ENCODE measurements at regions not wholly inside any gene's neighbourhood (a gene's known extent, or its start where the extent isn't known, plus 50 kb on each side); places are given as distances from the start of the nearest gene placed in this dataset.

GRCh38 chr13:106989876-106990275, 421.9 kb upstream of the ARGLU1 start:
- no peak for DNase-seq

GRCh38 chr13:106987427-106987785, 419.5 kb upstream of the ARGLU1 start:
- no peak for DNase-seq

DNA sequence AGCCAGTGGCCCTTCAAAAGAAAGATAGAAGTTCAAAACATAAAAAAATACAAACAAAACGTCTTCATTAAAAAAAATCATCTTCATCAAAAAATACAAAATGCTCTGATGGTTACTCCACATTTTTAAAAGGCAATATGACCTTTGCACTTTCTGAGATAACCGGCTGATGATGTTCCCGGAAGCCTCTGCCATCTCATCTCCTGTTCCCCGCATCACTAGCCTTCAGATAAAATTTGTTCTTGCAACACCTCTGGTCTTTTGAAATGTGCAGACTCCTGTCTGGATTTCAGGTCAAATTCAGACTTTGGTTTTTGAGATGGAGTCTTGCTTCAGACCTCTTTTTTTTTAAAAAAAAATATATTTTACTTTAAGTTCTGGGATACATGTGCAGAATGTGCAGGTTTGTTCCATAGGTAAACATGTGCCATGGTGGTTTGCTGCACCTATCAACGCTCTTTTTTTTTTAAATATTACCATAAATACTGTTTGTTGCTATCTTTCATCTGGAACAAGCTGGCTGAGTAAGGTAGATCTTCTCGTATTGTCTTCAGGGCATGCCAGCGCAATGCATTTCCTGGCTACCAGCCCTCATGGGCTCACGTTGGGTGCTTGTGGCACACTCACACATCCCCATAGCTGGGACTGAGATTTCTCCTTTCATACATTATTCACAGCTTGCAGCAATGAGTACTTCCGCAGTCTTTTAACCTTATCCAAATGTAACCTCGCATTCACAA, 418.9 kb upstream of the ARGLU1 start:
- DNase-seq = no peak

- no peak for DNase-seq
Measured at GRCh38 chr13:106986033-106986484, 418.1 kb upstream of the ARGLU1 start.

DNA sequence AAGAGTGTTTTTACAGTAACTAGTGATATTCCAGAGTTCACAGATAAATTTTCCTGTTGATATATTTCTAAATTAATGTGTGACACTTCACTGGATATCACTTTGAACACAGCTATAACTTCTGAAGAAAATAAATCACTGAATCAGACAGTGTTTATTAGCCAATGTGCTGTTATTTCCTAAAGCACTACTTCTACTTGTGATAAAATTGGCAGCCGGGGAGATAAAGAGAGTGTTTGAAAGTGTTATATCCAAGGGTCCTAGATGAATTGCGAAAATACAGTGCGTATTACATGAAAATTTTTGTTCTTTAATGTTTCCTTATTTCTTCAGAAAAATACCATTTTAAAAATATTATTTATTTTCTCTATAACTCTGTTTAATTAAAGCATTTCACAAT, 417.5 kb upstream of the ARGLU1 start:
- no peak for DNase-seq

DNA sequence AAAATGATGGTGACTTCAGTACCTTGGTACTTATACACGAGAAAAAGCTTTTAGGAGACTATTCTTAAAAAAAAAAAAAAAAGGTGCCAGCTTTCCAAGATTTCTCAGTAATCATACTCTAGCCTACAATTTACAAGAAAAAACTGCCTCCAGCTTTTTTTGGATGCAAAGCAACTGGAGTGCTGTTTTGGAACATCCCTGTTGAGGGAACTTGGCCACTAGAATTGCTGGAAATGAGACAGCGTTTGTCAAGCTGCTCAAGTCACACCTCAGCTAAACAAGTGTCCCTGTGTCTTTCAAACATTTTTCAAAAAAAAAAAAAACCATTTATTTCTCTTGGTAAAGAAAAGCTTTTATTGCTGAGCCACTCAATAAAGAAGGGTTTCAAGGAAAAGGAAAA, 413.1 kb upstream of the ARGLU1 start:
- no peak for DNase-seq

- no peak for DNase-seq
Measured at GRCh38 chr13:106967391-106967790, 399.5 kb upstream of the ARGLU1 start.

GRCh38 chr13:106963151-106963550, 395.2 kb upstream of the ARGLU1 start:
- DNase-seq = no peak

- no peak for DNase-seq
Measured at GRCh38 chr13:106961651-106962050, 393.7 kb upstream of the ARGLU1 start.

DNA sequence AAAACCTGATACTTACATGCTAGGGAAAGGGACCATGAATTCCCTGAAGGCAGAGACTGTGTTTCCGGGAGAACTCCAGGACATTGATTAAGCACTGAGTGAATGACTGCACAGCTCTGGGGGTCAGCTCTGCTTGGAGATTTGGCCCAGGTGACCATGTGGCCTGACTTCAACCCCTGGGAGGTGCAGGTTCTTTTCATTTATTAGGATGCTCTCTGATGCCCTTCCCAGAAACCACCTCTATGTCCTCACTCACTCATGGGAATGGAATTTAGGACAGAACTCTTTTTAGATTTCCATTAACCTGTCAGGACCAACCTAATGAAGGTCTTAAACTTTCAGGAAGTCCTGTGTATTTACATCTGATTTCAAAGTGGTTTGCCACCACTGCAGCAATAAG, 393.3 kb upstream of the ARGLU1 start:
- no peak for DNase-seq

DNA sequence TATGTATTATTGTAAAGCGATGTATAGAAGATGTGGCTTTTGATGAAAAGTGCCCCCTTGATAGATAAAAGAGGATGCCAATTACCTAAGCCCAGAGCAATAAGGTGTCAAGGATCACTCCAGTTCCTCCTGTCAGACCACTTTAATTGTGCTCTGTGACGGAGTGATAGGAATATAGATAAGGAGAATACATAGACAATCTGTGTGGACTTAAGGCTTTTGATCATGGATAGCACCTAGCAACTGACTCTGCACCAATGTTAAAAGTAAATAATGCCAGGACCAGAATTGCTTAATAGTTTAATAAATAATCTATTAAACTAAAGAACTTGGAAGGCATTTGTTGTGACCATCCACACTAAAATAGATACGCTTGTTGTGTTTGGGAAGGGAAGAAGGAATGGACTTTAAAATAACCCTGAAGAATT, 390.7 kb upstream of the ARGLU1 start:
- no peak for DNase-seq

GRCh38 chr13:106942563-106942962, 374.6 kb upstream of the ARGLU1 start:
- no peak for DNase-seq

DNA sequence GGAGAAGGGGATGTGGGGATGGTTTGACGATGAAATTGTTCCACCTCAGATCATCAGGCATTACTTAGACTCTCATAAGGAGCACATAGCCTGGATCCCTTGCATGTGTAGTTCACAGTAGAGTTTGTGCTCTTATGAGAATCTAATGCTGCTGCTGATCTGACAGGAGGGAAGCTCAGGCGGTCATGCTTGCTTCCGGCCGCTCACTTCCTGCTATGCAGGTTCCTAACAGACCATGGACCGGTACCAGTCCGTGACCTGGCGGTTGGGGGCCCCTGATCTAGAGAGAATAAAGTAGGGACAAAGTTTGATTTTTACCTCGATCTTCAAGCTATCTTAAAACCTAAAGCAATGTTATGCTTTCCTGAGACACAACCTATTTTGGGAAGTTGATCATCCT, 373.8 kb upstream of the ARGLU1 start:
- no peak for DNase-seq

DNA sequence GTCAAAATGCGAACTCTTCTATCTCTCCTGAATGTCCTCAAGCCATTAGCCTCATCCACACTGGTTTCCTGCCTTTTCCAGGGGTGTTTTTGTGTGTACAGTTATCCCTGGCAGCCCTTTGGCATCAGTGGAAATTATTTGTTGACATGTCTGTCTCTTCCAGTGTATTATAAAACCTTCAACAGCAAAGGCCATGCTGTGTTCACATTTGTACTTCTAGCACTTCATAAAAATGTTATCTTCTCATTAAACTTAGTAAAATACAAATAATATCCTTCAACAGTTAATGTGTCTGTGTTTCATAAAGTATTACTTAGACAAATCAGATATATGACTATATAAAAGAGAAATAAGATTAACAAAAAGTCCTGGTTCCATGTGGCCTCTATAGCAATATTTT, 359.5 kb upstream of the ARGLU1 start:
- DNase-seq = no peak

DNA sequence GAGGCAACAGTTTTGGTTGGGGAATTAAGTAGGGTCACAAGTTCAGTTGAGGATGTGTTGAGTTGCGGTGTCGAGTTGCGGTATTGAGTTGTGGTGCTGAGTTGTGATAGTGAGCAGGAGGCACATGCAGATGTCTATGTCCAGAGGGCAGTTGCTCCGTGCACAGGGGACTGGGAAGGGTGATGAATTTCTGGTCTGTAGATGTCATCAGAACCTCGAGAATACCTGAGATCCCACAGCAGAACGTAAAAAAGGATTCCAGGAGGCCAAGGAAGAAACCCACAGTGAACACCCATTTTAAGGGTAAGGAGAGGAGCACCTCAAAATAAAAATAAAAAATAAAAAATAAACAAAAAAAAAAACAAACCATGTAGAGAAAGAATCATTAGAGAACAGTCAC, 354.4 kb upstream of the ARGLU1 start:
- no peak for DNase-seq

DNA sequence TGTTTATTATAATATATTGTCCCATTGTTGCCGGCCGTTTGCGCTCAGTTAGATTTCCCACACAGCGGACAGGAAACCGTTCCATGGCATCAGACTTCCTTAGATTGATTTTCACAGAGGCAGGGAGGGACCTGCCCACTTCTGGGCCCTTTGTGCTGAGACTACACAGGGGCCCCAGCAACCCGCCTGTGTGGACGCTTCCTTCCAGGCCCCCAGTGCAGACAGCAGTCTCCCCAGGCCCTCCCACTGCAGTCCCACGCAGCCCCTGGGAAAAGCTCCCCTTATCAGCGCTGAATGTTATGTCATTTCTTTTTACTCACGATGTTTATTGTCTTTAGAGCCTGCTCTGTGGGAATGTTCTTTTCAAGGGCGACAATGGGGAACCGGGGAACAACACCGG, 351.7 kb upstream of the ARGLU1 start:
- DNase-seq = no peak

DNA sequence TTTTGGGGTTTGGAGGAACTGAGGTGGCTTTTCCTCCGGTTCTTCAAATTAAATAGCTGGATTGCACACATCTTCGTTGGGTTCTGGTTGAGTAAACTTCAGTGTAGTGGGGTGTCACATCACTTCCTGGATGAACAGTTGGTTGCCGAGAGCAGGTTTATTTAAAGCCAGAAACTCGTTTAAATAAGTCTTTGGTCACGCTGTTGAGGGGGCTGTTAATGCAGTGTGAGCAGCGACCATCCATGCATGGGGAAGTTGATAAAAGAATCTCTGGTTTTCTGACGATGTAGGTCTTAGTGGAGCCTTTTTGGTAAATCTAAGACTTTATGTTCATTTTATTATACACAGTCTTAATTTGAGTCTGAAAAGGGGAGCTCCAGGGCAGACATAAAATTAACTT, 351.2 kb upstream of the ARGLU1 start:
- no peak for DNase-seq

DNA sequence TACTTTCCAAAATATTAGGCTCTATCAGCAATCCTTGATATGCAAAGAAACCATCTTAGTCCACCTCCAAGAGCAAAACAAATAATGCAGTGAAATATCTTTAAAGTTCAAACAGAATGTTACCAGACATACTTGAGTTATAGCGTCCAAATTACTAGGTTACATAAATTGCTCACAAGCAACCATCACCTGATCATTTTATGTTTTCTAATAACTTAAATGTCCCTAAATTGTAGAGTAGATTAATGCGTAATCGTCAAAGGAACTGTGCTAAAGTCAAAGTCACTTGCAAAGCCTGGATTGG, 350.6 kb upstream of the ARGLU1 start:
- no peak for DNase-seq

GRCh38 chr13:106917673-106918556, 350.0 kb upstream of the ARGLU1 start:
- DNase-seq = peak; percentile 50

DNA sequence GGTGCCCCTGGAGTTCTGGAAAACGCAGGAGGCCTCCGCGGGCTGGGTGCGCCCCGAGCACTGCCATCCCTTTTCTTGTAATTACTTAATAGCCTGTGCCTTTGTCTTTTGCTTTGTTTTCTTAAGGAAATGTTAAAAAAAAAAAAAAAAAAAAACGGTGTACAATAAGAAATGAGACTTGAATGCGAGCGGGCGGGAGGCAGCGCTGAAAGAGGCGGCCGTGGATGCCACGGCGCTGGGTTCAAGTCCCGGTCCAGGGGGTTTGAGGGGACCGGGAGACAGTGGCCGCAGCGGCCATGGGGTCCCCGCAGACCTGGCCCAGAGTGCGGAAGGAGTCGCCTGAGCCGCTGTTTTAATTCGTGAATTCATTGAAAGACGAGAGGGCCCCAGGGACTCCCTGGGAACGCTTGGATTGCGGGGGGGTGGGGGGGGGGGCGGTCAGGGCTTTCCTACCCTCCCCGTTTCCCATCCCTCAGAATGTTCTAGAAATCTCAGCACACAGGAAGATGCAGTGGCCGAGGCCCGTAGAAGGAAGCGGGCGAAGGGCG, 349.2 kb upstream of the ARGLU1 start:
- no peak for DNase-seq

GRCh38 chr13:106916329-106916976, 348.5 kb upstream of the ARGLU1 start:
- no peak for DNase-seq

GRCh38 chr13:106915146-106915545, 347.2 kb upstream of the ARGLU1 start:
- DNase-seq = no peak

DNA sequence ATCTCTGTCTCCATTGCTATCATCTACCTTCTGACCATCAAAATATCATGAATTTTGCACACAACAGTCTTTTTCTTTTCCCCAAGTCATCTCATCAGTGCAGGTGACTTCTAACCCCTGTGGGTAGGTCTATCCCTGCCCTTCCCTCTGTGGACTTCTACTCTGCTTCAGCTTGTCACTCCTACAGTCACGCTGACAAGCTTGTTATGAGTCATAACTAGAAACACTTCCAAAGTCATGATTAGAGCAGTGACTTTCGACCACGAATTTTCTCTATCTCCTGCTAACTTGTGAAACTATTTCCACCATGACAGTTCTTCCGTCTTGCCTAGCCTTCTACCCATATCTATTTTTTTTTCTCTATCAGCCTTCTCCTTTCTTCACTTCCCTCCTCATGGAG, 343.7 kb upstream of the ARGLU1 start:
- no peak for DNase-seq

DNA sequence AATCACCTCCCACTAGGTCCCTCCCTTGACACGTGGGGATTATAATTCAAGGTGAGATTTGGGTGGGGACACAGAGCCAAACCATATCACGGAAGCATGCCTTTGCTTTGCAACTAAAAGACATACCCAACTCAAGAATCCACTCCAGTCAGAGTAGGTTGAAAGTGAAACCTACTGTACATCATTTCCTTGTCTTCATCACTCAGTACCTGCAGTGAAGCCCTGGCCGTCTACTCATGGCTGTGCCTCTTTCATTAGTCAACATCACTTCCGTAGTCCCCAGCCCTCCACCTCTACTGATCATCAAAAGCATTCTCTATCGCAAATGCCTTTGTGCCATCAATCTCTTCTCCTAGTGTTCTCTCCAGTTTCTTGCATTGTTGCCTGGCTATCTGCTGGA, 343.1 kb upstream of the ARGLU1 start:
- DNase-seq = no peak
